Osteocyte (in vitro differentiated cells): ENCODE measurements at regions not wholly inside any gene's neighbourhood (a gene's known extent, or its start where the extent isn't known, plus 50 kb on each side); places are given as distances from the start of the nearest gene placed in this dataset.

Experiments used
- DNase-seq: peaks from one replicate; pipeline ENCODE4 v3.0.0; 2021; ENCODE audit warnings: mixed read lengths; ENCODE audit not compliant: unreplicated experiment; ENCODE audit errors: extremely low spot score
- H3K27ac Mint-ChIP-seq: one replicate; pipeline ENCODE4 v1.8.0; 2021; ENCODE audit warnings: mild to moderate bottlenecking, mixed read lengths; ENCODE audit not compliant: unreplicated experiment
- H3K27me3 Mint-ChIP-seq: one replicate; pipeline ENCODE4 v1.8.0; 2021; ENCODE audit warnings: mixed read lengths; ENCODE audit not compliant: unreplicated experiment
- H3K36me3 Mint-ChIP-seq: one replicate; pipeline ENCODE4 v1.8.0; 2021; ENCODE audit warnings: mixed read lengths; ENCODE audit not compliant: unreplicated experiment
- H3K4me1 Mint-ChIP-seq: one replicate; pipeline ENCODE4 v1.8.0; 2021; ENCODE audit warnings: mixed read lengths; ENCODE audit not compliant: unreplicated experiment
- H3K4me3 Mint-ChIP-seq: one replicate; pipeline ENCODE4 v1.8.0; 2021; ENCODE audit warnings: mild to moderate bottlenecking, moderate library complexity, mixed read lengths; ENCODE audit not compliant: unreplicated experiment
- H3K9me3 Mint-ChIP-seq: one replicate; pipeline ENCODE4 v1.8.0; 2021; ENCODE audit warnings: mixed read lengths; ENCODE audit not compliant: unreplicated experiment
- TF ChIP-seq, protein P1 (sequence below): fragments of 200-600 bp; sonication (generic); IDR thresholded peaks from 2 replicates; pipeline ENCODE4 v1.5.0; 2021; ENCODE audit warnings: antibody characterized with exemption, mild to moderate bottlenecking, moderate library complexity

DNA sequence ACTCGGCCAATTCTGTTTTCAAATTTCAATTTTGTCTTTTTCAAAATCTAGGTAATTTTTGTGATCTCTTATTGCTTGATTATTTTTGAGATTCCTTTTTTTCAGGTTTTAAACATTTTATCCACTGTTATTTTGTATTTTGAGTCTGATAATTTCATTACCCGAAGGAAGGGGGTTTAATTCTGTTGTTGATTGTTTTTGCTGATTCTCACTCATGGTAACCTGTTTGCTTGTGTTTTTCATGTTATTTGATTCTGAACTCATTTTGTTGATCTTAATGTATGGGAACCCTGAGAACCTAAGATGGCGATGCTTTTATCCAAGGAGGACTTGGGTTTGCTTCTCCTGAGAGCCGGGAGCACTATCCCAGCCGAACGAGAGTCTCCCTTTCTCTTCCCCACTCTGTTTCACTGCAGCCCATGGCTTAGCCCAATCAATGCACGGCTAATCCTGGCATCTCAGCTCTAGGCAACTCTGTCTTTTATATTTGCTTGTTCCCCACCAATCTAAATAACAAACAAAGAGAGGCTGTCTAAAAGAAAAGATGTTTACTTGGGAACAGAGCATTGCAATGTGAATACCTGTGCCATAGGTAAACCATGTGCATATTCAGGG is 73.2 kb upstream of the ZCCHC2 start:
- peaks cover 14% of the 10 kb centered on the region for H3K27me3 Mint-ChIP-seq
- no peak overlapping the region for H3K4me3 Mint-ChIP-seq
- no peak for DNase-seq
- H3K36me3 Mint-ChIP-seq: no peaks in the 10 kb centered on the region
- TF ChIP-seq, protein P1, sequence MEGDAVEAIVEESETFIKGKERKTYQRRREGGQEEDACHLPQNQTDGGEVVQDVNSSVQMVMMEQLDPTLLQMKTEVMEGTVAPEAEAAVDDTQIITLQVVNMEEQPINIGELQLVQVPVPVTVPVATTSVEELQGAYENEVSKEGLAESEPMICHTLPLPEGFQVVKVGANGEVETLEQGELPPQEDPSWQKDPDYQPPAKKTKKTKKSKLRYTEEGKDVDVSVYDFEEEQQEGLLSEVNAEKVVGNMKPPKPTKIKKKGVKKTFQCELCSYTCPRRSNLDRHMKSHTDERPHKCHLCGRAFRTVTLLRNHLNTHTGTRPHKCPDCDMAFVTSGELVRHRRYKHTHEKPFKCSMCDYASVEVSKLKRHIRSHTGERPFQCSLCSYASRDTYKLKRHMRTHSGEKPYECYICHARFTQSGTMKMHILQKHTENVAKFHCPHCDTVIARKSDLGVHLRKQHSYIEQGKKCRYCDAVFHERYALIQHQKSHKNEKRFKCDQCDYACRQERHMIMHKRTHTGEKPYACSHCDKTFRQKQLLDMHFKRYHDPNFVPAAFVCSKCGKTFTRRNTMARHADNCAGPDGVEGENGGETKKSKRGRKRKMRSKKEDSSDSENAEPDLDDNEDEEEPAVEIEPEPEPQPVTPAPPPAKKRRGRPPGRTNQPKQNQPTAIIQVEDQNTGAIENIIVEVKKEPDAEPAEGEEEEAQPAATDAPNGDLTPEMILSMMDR: no peak
- no peak overlapping the region for H3K27ac Mint-ChIP-seq
- H3K9me3 Mint-ChIP-seq: peaks cover 5% of the 10 kb centered on the region
- H3K4me1 Mint-ChIP-seq: peaks cover 10% of the 10 kb centered on the region

DNA sequence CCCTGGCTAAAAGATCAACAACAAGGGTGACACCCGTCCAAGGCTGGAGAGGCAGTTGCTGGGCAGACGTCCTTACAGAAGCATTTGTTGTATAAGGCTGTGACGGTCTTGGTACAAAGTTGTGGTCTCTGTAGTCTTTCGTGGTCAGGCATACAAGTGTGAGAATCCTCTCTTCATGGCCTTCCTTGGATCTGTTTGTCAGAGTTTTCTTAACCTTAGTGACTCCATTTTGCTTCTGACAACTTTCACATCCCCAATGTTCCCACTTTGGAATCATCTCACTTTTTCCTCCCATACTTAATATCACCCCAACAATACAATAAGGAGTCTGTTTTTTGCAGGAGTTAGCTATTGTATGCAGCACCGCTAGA is 72.7 kb upstream of the ZCCHC2 start:
- Mint-ChIP-seq H3K36me3 (no peaks in the 10 kb centered on the region), H3K9me3 (peaks cover 5% of the 10 kb centered on the region), H3K27me3 (peaks cover 18% of the 10 kb centered on the region), H3K27ac (no peak overlapping the region), H3K4me3 (no peak overlapping the region), H3K4me1 (peaks cover 10% of the 10 kb centered on the region)
- TF ChIP-seq, protein P1: no peak
- no peak for DNase-seq

DNA sequence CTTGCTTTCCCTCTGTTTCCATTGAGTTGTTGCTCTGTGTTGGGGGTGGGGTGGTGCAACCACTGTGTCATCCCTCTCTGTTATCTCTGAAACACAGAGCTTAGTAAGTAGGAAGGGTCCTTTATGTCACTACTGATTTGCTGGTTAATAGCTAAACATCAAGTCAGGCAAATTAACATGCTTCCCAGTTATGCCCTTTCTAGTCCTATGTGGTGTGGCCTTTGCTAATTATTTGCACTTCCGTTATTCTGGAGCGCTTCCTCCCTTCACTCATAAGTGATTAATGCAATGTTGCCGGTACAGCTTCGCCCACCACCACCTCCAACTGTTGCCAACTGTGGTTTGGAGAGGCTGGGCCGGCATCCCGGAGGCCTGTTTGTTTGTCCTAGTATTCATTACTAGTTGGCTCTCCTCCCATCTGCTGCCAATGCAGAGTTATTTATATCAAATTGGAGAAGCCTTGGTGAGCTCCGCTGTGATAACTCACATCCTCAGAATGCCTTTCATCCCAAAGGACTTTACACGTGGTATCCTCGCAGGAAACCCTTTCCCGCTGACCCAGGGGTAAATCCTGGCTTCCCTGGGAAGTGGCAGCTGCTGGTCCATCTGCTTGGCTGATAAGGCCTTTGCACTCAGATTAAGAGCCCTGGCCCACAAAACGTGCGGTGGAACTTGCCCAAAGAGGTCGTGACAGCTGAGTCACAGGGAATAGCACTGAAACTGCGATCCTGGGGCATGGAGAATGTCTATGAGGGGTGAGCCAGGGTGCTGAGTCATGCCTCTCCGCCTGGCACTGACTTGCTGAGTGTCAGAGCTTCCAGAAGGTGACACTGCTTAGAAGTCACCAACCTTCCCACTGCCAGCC is 72.0 kb upstream of the ZCCHC2 start:
- peak overlapping the region; percentile 17 for H3K27ac Mint-ChIP-seq
- peaks cover 18% of the 10 kb centered on the region for H3K27me3 Mint-ChIP-seq
- H3K4me3 Mint-ChIP-seq: no peak overlapping the region
- TF ChIP-seq, protein P1: no peak
- H3K9me3 Mint-ChIP-seq: peaks cover 5% of the 10 kb centered on the region
- peak; percentile 73 for DNase-seq
- no peaks in the 10 kb centered on the region for H3K36me3 Mint-ChIP-seq
- H3K4me1 Mint-ChIP-seq: peaks cover 10% of the 10 kb centered on the region

DNA sequence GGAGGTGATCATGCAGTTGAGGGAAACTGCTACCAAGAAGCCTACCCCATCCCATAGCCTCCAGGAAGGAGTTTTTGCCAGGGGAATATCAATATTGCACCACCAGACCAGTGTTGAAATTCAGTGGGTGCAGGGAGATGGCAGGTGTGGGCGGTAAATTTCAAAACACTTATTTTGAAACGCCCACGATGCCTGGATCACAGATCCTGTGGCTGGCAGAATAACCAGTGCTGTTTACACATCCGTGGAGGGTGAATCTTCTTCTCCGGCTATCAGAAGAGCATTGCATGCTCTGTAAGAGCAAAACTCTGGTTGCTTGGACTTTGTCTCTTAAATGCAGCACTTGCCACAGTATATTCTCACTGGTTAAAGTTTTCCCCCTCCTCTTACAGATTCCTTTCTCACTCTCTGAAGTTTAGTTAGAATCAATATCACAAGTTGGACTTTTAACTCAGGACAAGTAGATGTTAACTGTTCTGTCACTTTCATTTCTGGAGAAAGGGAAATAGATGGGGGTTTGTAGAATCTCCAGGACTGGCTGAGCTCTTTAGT is 70.5 kb upstream of the ZCCHC2 start:
- TF ChIP-seq, protein P1: no peak
- H3K36me3 Mint-ChIP-seq: no peaks in the 10 kb centered on the region
- peaks cover 10% of the 10 kb centered on the region for H3K4me1 Mint-ChIP-seq
- peak; percentile 56 for DNase-seq
- H3K27me3 Mint-ChIP-seq: peaks cover 18% of the 10 kb centered on the region
- H3K9me3 Mint-ChIP-seq: peaks cover 5% of the 10 kb centered on the region
- no peak overlapping the region for H3K4me3 Mint-ChIP-seq
- no peak overlapping the region for H3K27ac Mint-ChIP-seq

DNA sequence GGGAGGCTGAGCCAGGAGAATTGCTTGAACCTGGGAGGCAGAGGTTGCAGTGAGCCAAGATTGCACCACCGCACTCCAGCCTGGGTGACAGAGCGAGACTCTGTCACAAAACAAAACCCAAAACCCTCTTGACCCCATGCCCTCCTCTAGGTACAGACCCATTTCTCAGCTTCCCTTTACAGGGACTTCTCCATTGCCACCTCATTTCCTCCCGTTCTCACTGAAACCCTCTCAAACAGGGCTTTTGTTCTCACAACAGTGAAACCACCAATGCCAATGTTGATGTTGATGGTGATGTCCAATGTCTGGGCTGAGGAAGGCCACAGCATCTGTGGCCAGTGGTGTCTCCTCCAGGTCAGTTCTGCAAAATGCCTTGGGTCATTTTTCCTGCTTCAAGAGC is 69.0 kb upstream of the ZCCHC2 start:
- TF ChIP-seq, protein P1: no peak
- Mint-ChIP-seq H3K4me1 (peaks cover 10% of the 10 kb centered on the region), H3K36me3 (no peaks in the 10 kb centered on the region), H3K27me3 (peaks cover 19% of the 10 kb centered on the region), H3K27ac (no peak overlapping the region), H3K9me3 (peaks cover 5% of the 10 kb centered on the region), H3K4me3 (no peak overlapping the region)
- DNase-seq: no peak
